HG03103 (cell line): ENCODE measurements at regions not wholly inside any gene's neighbourhood (a gene's known extent, or its start where the extent isn't known, plus 50 kb on each side); places are given as distances from the start of the nearest gene placed in this dataset.

ENCODE experiments used
- ATAC-seq: cut with Tn5 transposase; IDR thresholded peaks from one replicate; pipeline ENCODE4 v1.9.1; 2021; ENCODE audit warnings: low read depth; ENCODE audit not compliant: unreplicated experiment

- ATAC-seq = no peak
Observed at GRCh38 chr12:41897593-41897992, 247.1 kb downstream of the GXYLT1 start.

GRCh38 chr12:41893491-41893890 is 251.2 kb downstream of the GXYLT1 start:
- ATAC-seq = no peak

- no peak for ATAC-seq
Observed at GRCh38 chr12:41892302-41892701, 252.4 kb downstream of the GXYLT1 start.

DNA sequence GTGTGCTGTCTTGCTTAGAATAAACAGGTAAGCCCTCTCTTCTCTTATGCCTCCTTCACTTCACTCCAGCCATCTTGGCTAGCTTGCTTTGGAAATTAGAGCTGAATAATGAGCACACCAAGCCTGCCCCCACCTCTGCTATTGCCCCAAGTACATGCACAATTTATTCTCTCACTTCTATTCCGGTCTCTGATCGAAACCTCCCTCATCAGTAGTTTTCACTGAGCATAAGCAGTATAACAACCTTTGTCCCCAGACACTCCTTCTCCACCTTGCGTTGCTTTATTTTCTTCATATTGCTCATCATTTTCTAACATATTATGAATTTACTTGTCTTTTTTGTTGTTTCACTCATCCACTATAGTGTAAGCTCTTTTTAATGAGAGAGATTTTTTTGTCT is 253.4 kb downstream of the GXYLT1 start:
- ATAC-seq = no peak

DNA sequence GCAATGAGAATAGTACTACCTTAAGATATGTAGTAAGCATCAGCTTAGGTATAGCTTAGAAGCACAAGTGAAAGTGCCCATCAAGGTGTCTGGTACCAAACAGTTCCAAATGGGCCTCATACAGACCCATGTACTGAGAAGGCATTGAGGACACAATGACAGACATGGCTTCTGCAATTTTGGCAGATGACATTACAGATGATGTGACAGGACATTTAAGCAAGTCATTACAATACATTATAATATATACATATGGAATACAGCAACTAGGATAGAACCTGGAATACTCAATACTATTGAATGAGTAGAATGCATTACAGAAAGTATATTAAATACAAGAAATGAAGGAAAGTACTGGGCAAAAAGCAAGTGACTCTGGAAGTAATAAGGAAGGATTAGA is 256.4 kb downstream of the GXYLT1 start:
- ATAC-seq = no peak

DNA sequence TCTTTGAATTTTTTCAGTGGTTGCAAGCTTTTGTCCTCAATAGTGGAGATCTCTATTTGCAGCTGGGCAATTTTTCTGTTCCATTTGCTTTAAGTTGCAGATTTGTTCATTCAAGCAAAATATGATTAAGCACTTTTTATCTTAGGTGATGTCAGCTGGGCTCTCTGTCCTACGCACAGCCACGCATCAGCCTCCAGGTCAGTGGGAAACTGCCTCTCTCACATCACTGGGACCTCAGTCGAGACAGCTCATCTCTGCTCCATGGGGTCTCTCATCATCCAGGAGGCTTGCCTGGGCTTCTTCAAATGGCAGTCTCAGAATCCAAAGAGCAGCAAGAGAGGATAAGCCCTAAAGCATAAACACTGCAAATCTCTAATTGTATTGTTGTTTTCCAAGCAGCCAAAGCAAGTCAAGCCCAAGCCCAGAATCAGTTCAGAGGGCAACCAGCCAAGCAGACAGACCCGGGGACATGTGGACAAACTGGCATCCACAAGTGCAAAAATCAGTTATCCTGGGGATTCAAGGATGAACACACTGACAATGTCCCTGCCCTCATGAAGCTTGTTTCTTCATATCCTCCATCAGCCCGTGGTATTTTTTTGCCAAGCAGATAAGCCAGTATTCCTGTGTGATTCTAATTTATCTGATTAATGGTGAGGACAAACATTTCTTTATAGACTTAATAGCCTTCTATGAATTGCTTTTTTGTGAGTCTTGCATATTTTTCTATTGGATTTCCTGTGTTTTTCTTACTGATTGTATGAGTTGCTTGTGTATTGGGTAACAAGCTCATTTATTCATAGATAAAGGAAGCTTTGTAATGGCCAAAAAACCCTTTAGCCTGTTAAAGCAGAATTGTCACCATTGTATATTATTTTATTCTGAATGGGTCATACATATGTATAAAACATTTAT is 262.5 kb downstream of the GXYLT1 start:
- no peak for ATAC-seq

DNA sequence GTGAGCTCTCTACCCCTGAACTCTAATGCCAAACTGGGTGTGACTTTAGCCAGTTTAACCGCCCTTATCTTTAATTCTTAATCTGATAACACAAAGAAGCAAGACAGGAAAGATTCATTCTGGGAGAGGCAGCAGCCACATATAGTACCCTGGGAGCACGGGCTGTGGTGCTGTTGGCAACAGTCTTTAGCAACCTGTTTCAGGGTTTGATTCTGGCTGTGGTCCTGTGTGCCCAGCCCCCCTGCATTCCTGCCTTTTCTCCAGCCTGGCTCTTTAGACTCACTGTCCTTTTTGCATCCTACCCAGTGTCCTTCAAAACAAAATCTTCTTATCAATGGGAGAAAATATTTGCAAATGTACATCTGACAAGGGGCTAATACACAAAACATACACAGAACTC is 275.2 kb downstream of the GXYLT1 start:
- ATAC-seq = no peak

DNA sequence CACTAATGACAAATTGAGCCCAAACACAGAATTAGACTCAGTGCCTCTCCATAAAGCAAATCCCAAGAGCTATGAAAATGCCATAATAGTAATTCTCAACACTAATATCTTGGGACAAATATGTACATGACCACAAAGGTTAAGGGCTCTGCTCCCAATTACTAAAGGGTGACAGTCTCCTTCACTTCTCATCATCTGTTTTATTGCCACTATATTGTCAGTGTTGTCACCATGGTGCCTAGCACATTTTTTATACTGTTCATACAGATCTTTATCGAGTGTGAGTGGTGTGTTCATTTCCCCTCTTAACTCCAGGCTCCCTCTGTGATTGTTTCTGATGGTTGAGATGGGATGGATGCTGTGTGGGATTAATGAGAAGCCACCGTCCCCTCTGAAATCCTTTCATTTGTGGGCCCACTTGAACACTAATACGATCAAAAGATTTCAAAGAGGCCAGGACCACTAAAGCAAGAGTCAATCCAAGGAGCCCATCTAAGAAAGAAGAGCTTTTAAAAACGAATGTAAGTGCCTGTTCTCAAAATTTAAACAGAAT is 277.7 kb downstream of the GXYLT1 start:
- no peak for ATAC-seq

DNA sequence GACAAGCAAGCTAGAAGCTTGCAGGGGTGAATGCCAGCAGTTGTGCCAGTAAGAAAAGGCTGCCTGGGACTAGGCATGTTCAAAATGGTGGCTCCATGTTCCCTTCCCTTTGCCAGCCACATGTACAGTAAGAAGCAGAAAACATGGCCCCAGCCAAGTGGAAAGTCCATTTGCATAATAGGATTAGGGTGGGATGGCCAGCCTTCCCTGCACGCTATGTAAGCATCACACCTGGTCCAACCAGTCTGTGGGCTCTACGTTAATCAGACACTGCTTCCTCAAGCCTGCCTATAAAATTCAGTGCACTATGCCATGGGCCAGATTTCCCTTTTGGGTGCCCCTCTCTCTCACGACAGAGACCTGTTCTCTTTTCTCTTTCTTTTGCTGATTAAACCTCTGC is 288.4 kb downstream of the GXYLT1 start:
- ATAC-seq = no peak

GRCh38 chr12:41850046-41850445 is 294.6 kb downstream of the GXYLT1 start:
- no peak for ATAC-seq

DNA sequence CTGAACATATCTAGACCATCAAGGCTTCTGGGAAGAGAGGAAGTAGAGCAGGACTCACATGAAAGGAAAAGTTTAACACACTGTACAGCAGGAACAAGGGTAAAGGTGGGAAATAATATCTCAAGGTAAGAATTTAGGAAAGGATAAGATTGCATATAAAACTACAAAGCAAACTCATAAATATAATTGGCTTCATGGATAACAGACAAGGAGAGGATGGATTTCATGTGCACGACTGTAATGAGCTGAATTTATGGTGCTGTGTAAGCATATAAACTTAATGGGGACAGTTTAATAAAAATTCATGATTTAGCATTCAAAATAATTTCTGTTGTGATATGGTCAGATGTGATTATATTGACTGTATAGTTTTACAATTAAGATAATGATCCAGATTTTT is 298.0 kb downstream of the GXYLT1 start:
- no peak for ATAC-seq

DNA sequence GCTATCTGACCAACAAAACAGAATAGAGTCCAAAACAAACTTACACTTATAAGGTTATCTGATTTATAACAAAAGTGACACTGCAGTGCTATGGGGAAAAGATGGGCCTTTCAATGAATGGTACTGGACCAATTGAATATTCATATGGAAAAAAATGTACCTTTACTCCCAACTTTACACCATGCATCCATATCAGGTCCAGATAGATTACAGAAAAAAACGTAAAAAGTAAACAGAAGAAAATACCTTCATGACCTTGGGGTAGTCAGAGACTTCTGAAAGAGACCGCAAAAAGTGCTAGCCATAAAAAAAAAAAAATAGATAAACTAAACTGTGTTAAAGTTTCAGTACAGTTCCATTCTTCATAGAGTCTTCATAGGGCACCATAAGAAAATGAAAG is 308.3 kb downstream of the GXYLT1 start:
- ATAC-seq = no peak

- ATAC-seq = no peak
Observed at GRCh38 chr12:41835556-41835955, 309.1 kb downstream of the GXYLT1 start.

DNA sequence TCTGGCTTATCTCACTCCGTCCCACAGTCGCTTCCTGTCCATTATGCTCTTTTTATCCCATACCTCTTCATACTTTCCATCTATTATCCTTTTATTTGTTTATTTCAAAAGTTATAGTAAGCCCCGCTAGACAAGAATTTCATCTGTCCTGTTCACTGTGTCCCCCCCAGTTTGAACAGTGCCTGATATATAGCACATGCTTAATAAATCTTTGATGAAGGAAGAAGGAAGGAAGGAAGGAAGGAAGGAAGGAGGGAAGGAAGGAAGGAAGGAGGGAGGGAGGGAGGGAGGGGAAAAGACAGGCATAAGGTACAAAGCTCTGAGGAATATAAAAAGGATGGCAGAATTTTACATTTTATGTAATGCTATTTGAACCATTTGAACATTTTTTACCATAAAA is 324.7 kb downstream of the GXYLT1 start:
- ATAC-seq = no peak

- ATAC-seq = no peak
Observed at GRCh38 chr12:41804026-41804425, 340.6 kb downstream of the GXYLT1 start.

DNA sequence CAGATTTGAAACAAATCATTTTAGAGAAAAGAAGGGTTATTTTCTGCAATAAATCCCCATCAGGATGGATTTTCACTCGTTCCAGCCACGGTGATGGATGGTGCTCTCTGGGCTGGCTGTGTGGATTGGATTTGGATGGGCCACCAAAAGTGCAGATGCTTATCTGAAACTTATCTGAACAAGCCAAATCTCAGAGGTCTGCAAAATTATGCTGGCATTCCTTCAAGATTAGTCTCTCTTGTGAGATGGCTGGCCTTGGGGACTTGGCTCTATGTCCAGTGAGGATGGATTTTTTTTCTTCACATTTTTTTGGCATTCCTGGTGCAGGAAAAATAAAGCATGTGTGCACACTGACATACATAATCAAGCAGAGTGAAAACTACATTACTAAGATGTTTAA is 341.9 kb downstream of the GXYLT1 start:
- no peak for ATAC-seq

GRCh38 chr12:41801261-41801660 is 343.4 kb downstream of the GXYLT1 start:
- ATAC-seq = no peak

DNA sequence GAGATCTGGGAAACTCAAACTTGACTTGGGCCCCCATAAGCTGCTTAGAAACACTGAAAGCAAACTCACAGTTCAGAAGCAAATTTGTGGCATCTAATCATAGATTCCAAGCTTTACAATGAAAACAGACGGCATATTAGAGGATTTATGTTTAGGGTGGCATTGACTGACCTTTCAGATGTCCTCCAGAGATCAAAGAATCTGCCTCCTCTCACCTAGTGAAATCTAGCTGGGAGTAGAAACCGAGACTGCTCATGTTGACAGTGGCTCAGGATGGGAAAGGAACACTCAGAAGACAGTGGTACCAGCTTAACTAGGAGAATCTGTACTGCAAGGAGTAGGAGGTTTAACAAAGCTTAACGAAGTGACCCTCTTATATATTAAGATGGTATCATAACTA is 345.0 kb downstream of the GXYLT1 start:
- no peak for ATAC-seq

DNA sequence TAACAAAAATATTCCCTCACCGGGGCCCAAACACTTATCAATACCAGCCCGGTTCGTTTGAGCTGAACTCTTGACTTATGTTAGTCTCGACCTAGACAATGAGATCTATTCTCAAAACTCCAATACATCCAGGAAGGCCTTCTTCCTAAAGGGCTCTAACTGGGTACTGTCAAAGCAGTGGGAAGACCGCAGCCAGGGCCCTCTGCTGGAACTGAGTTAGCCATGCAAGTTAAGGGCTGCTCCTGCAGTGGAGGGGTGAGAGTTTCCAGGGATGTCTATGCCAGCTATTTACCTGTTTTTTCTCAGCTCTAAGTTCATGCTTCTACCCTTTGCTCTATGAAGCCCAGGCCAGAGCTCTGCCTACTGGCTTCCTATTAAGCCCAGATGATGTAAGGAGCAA is 348.8 kb downstream of the GXYLT1 start:
- ATAC-seq = no peak

DNA sequence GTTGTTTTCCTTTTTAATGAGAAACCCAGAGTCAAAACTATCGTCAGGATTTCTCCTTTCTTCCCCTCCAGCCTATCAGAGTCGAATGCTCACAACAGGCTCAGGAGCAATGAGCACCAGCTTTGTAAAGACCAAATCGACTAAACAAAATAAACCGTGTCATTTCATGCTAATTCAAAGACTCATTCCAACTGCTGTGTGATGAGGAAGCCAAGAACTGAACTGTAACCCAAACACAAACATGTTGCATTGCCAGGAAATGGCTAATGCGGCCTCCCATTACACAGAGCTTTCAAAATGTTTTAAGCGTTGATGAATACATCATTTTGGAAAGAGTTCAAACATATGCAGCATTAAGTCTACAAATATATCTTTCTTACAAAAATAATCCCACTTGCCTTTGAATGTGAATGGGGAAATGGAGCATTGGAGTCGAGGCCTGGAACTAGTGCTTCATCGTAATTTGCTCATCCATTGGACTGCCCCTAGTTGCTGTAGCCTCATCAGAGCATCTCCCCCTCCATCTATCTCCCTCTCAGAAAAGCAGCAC is 349.5 kb downstream of the GXYLT1 start:
- no peak for ATAC-seq

DNA sequence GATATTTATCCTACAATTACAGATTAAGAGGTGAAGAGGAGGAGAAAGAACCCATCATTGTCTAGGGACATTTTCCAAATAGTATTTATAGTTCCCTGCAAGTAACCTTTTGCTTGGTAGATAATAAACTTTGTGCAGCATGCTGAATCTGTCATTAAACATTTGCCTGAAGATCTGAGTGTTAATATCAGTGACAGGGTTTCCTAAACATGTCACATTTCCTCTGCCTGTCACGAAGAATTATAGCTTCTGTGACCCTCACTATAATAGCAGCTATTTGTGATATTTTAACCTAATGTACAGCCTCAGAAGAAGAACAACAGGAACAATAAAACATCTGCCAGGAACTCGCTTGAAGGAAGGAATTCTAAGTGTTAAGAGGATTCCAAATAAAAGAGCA is 350.3 kb downstream of the GXYLT1 start:
- no peak for ATAC-seq

- no peak for ATAC-seq
Observed at GRCh38 chr12:41784957-41785356, 359.7 kb downstream of the GXYLT1 start.
